GM19463 (cell line): ENCODE measurements at regions not wholly inside any gene's neighbourhood (a gene's known extent, or its start where the extent isn't known, plus 50 kb on each side); places are given as distances from the start of the nearest gene placed in this dataset.
A peak's percentile ranks its signal among the peaks of the same experiment; 100 is the strongest.
"Not testable (repeated sequence)": the region's sequence is repeated elsewhere in the genome, so short reads cannot be mapped to it uniquely, and the experiment has no call there.

Experiments used
- ATAC-seq: cut with Tn5 transposase; IDR thresholded peaks from one replicate; pipeline ENCODE4 v1.9.1; 2021; ENCODE audit warnings: mild to moderate bottlenecking, moderate library complexity; ENCODE audit not compliant: unreplicated experiment

- no peak for ATAC-seq
These were observed 361.9 kb downstream of the HLX start for GRCh38 chr1:221241157-221241556.

- no peak for ATAC-seq
These were observed 362.3 kb downstream of the HLX start for GRCh38 chr1:221241592-221241991.

- no peak for ATAC-seq
These were observed 366.8 kb downstream of the HLX start for GRCh38 chr1:221246067-221246466.

GRCh38 chr1:221246628-221247415 is 367.6 kb downstream of the HLX start:
- ATAC-seq = no peak

- no peak for ATAC-seq
These were observed 372.3 kb downstream of the HLX start for GRCh38 chr1:221251580-221251979.

GRCh38 chr1:221254813-221255212 is 375.6 kb downstream of the HLX start:
- ATAC-seq = no peak

GRCh38 chr1:221256773-221257172 is 377.5 kb downstream of the HLX start:
- ATAC-seq = no peak

GRCh38 chr1:221257548-221257947 is 378.3 kb downstream of the HLX start:
- ATAC-seq = not testable (repeated sequence)

GRCh38 chr1:221262677-221263076 is 383.4 kb downstream of the HLX start:
- not testable (repeated sequence) for ATAC-seq

- ATAC-seq = peak; percentile 92
These were observed 384.9 kb downstream of the HLX start for GRCh38 chr1:221263831-221264767.

GRCh38 chr1:221264848-221265247 is 385.6 kb downstream of the HLX start:
- no peak for ATAC-seq

GRCh38 chr1:221268295-221268694 is 389.1 kb downstream of the HLX start:
- no peak for ATAC-seq

GRCh38 chr1:221271701-221272100 is 392.5 kb downstream of the HLX start:
- no peak for ATAC-seq

- no peak for ATAC-seq
These were observed 393.7 kb downstream of the HLX start for GRCh38 chr1:221272940-221273339.

- ATAC-seq = no peak
These were observed 395.1 kb downstream of the HLX start for GRCh38 chr1:221274373-221274772.

- ATAC-seq = no peak
These were observed 397.7 kb downstream of the HLX start for GRCh38 chr1:221276896-221277409.

GRCh38 chr1:221279146-221279545 is 399.9 kb downstream of the HLX start:
- no peak for ATAC-seq

GRCh38 chr1:221283532-221283931 is 404.3 kb downstream of the HLX start:
- no peak for ATAC-seq

GRCh38 chr1:221284028-221284427 is 404.8 kb downstream of the HLX start:
- ATAC-seq = no peak

GRCh38 chr1:221284991-221285390 is 405.7 kb downstream of the HLX start:
- ATAC-seq = not testable (repeated sequence)

GRCh38 chr1:221285458-221286210 is 406.4 kb downstream of the HLX start:
- ATAC-seq = not testable (repeated sequence)
